ENCODE measurements at regions not wholly inside any gene's neighbourhood (a gene's known extent, or its start where the extent isn't known, plus 50 kb on each side); places are given as distances from the start of the nearest gene placed in this dataset.

GRCh38 chr4:138633580-138633904, 382.0 kb upstream of the NOCT start:
- no peaks in the 10 kb centered on the region for H3K9me2 ChIP-seq (replicated peaks; ENCODE audit: low read depth, low read length)
- no peaks in the 10 kb centered on the region for H3K4me1 ChIP-seq (ENCODE audit: insufficient read depth, low read length, poor library complexity, severe bottlenecking)
- H3K36me3 ChIP-seq (ENCODE audit: insufficient read depth, low read length): no peaks in the 10 kb centered on the region
- no peak overlapping the region for H3K9ac ChIP-seq (ENCODE audit: low read depth, low read length, poor library complexity, severe bottlenecking)
- no peaks in the 10 kb centered on the region for H3K27me3 ChIP-seq (ENCODE audit: insufficient read depth, low read length, poor library complexity, severe bottlenecking)
- no peaks in the 10 kb centered on the region for H3K79me2 ChIP-seq (ENCODE audit: insufficient read depth, low read length)
- H3K9me3 ChIP-seq (ENCODE audit: insufficient read depth, low read depth, low read length): no peaks in the 10 kb centered on the region
- no peak for TF ChIP-seq CTCF (conservative IDR thresholded peaks at IDR 0.05; ENCODE audit: low read length)
- no peak for TF ChIP-seq EZH2phosphoT487 (IDR thresholded peaks at IDR 0.05; ENCODE audit: borderline replicate concordance)
- no peak overlapping the region for H2AFZ ChIP-seq (ENCODE audit: low read length)
- H4K20me1 ChIP-seq (ENCODE audit: insufficient read depth, low read length, poor library complexity, severe bottlenecking): no peaks in the 10 kb centered on the region
- H3F3A ChIP-seq (ENCODE audit: low read depth): no peaks in the 10 kb centered on the region
- no peak overlapping the region for H3K4me3 ChIP-seq (ENCODE audit: low read length, poor library complexity, severe bottlenecking)
- H3K4me2 ChIP-seq (ENCODE audit: low read depth, low read length, poor library complexity, severe bottlenecking): no peak overlapping the region

GRCh38 chr4:138632856-138633579, 382.6 kb upstream of the NOCT start:
- no peak overlapping the region for H3K9ac ChIP-seq (ENCODE audit: low read depth, low read length, poor library complexity, severe bottlenecking)
- no peaks in the 10 kb centered on the region for H3K36me3 ChIP-seq (ENCODE audit: insufficient read depth, low read length)
- H3K9me2 ChIP-seq (replicated peaks; ENCODE audit: low read depth, low read length): no peaks in the 10 kb centered on the region

GRCh38 chr4:138630666-138631065, 384.9 kb upstream of the NOCT start:
- no peak overlapping the region for H2AFZ ChIP-seq (ENCODE audit: low read length)
- H3K79me2 ChIP-seq (ENCODE audit: insufficient read depth, low read length): no peaks in the 10 kb centered on the region
- H3K27me3 ChIP-seq (ENCODE audit: insufficient read depth, low read length, poor library complexity, severe bottlenecking): no peaks in the 10 kb centered on the region
- no peaks in the 10 kb centered on the region for H3K36me3 ChIP-seq (ENCODE audit: insufficient read depth, low read length)
- no peaks in the 10 kb centered on the region for H3F3A ChIP-seq (ENCODE audit: low read depth)
- TF ChIP-seq EZH2phosphoT487 (IDR thresholded peaks at IDR 0.05; ENCODE audit: borderline replicate concordance) (no peak), CTCF (conservative IDR thresholded peaks at IDR 0.05; ENCODE audit: low read length) (no peak)
- H3K4me3 ChIP-seq (ENCODE audit: low read length, poor library complexity, severe bottlenecking): no peak overlapping the region
- no peaks in the 10 kb centered on the region for H3K4me1 ChIP-seq (ENCODE audit: insufficient read depth, low read length, poor library complexity, severe bottlenecking)
- H3K9me2 ChIP-seq (replicated peaks; ENCODE audit: low read depth, low read length): no peaks in the 10 kb centered on the region
- no peak overlapping the region for H3K4me2 ChIP-seq (ENCODE audit: low read depth, low read length, poor library complexity, severe bottlenecking)
- H3K9ac ChIP-seq (ENCODE audit: low read depth, low read length, poor library complexity, severe bottlenecking): no peak overlapping the region
- no peaks in the 10 kb centered on the region for H3K9me3 ChIP-seq (ENCODE audit: insufficient read depth, low read depth, low read length)
- no peaks in the 10 kb centered on the region for H4K20me1 ChIP-seq (ENCODE audit: insufficient read depth, low read length, poor library complexity, severe bottlenecking)

More at GRCh38 chr4:138632856-138633579, 382.6 kb upstream of the NOCT start:
- H3K4me3 ChIP-seq (ENCODE audit: low read length, poor library complexity, severe bottlenecking): no peak overlapping the region
- H3K4me2 ChIP-seq (ENCODE audit: low read depth, low read length, poor library complexity, severe bottlenecking): no peak overlapping the region
- H3K4me1 ChIP-seq (ENCODE audit: insufficient read depth, low read length, poor library complexity, severe bottlenecking): no peaks in the 10 kb centered on the region
- no peaks in the 10 kb centered on the region for H3F3A ChIP-seq (ENCODE audit: low read depth)
- no peaks in the 10 kb centered on the region for H4K20me1 ChIP-seq (ENCODE audit: insufficient read depth, low read length, poor library complexity, severe bottlenecking)
- H3K9me3 ChIP-seq (ENCODE audit: insufficient read depth, low read depth, low read length): no peaks in the 10 kb centered on the region
- H2AFZ ChIP-seq (ENCODE audit: low read length): no peak overlapping the region
- H3K27me3 ChIP-seq (ENCODE audit: insufficient read depth, low read length, poor library complexity, severe bottlenecking): no peaks in the 10 kb centered on the region
- no peaks in the 10 kb centered on the region for H3K79me2 ChIP-seq (ENCODE audit: insufficient read depth, low read length)
- no peak for TF ChIP-seq CTCF (conservative IDR thresholded peaks at IDR 0.05; ENCODE audit: low read length)
- no peak for TF ChIP-seq EZH2phosphoT487 (IDR thresholded peaks at IDR 0.05; ENCODE audit: borderline replicate concordance)
